ENCODE measurements at regions not wholly inside any gene's neighbourhood (a gene's known extent, or its start where the extent isn't known, plus 50 kb on each side); places are given as distances from the start of the nearest gene placed in this dataset.

- DNase-seq: no peak
Measured at GRCh38 chr7:130881091-130881798, 147.2 kb upstream of the KLF14 start.

DNA sequence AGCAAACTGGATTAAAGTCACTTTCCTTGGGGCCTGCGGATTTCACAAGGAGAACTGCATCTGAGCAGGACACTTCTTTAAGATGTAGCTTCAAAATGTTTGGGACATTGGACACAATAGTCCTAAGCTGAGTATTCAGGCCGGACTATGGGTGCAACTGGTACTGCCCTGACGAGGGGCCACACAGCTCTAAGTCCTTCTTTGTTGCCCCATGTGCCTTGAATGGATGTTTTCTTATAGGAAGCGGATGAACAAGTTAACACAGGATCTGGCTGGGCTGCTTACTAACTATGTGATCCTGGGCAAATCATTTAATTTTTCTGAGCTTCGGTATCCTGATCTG is 147.8 kb upstream of the KLF14 start:
- DNase-seq: no peak

- DNase-seq: no peak
Measured at GRCh38 chr7:130882396-130882795, 148.4 kb upstream of the KLF14 start.

- no peak for DNase-seq
Measured at GRCh38 chr7:130883928-130884327, 149.9 kb upstream of the KLF14 start.

DNA sequence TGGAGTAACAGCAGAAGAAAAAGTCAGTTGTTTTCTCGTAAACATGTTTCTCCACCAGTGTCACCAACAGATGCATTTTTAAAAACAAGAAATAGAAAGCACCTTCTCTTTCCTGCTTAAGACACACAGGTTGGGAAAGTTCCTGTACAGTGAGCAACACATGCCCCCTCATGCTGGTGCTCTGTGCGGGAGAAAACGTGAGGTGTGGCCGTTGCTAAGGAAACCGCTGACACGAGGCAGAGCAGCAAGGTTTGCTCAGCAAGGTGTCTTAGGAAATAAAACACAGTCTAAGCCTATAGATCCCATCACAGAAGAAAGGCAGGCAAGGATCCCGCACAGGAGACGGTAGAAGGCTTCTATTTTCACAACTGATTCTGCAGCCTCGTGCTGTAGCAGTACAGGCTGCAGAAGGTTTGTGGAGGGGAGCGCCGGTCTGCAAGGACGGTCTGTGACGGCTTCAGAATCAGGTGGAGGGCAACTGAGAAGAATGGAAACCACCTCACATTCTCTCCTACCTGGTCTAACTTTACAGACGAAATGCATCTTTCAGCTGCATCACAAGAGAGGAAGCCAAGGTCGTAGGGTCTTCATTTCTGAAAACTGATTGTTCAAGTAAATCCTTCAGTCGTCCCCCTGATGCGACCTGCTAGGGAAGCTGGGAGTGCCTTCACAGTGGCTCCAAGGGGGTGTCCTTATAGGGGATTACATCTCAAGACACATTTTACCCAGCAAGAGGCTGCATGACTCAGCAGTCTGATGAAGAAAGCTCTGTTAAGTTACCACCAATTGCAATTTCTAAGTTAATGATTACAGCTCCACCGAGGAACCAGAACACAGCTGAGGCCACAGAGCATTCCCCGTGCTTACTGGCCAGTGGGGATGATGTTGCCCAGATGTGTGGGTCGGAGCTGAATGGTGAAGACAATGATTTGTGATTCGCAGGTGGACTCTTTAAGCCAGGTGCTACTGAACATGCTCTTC is 150.7 kb upstream of the KLF14 start:
- no peak for DNase-seq

DNA sequence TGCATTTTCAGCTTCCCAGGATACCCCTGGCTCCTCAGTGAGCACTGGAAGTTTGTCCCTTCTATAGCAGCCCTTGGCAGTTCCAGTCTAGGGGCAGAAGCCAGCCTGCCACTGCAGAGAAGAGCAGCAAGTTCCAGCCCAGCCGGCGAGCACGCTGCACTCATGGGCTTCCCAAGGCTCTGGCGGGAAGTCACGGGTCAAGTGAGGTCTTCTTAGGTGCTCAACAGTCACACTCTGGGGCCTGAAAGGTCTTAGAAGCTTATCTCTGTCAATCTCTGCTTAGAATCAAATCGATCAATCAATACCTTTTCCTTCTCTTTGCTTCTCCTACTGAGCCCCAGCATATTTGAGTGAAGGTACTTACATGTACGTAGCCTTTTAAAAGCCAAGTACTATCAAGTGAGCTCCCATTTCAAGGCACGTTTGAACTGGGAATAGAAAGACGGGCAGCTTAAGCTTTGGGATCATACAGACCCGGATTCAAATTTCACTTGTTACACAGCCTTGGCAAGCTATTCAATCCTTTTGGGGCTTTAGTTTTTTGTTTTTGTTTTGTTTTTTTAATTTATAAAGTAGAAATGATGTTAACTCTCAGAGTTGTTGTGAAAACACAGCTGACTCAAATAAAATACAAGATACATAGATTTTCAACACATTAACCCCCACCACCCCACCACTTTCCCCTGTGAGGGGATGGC is 152.6 kb upstream of the KLF14 start:
- DNase-seq: no peak

- DNase-seq: no peak
Measured at GRCh38 chr7:130887182-130887956, 153.4 kb upstream of the KLF14 start.

- no peak for DNase-seq
Measured at GRCh38 chr7:130887957-130888371, 154.0 kb upstream of the KLF14 start.

GRCh38 chr7:130888468-130888867 is 154.5 kb upstream of the KLF14 start:
- no peak for DNase-seq

- DNase-seq: no peak
Measured at GRCh38 chr7:130890176-130891020, 156.4 kb upstream of the KLF14 start.

DNA sequence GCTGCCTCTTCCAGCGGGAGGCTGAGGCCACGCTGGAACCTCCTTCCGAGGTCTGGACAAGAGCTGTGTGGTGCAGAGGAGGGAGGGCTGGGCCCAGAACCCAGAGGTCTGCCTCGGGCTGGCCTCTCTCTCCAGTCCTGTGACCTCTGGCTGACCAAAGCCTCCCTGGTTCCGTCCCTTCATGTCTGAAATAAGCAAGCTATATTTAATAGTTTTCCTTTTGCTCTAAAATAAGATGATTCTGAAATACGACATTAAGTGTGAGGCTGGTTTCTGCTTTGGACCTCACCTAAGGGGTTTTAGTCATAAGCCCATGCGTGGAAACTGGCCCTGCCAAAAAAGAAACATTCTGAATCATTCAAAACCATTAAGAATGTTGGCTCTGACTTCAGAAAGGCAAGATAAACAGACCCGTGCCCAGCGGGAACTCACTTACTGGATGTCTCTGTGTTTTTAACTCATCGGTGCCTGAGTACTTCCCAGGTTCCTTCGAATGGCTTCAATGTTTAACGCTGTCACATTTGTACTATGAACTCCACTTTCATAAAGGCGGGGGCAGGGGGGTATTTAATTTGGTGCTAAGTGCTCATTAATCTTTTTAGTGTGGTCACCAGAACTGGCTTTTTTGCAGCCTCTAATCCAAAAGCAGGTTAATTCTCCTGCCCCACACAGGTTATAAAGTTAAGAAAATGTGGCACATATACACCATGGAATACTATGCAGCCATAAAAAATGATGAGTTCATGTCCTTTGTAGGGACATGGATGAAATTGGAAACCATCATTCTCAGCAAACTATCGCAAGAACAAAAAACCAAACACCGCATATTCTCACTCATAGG is 157.5 kb upstream of the KLF14 start:
- no peak for DNase-seq

GRCh38 chr7:130893441-130893894 is 159.5 kb upstream of the KLF14 start:
- DNase-seq: no peak

- DNase-seq: no peak
Measured at GRCh38 chr7:130894146-130894908, 160.3 kb upstream of the KLF14 start.

GRCh38 chr7:130894909-130895750 is 161.1 kb upstream of the KLF14 start:
- no peak for DNase-seq

DNA sequence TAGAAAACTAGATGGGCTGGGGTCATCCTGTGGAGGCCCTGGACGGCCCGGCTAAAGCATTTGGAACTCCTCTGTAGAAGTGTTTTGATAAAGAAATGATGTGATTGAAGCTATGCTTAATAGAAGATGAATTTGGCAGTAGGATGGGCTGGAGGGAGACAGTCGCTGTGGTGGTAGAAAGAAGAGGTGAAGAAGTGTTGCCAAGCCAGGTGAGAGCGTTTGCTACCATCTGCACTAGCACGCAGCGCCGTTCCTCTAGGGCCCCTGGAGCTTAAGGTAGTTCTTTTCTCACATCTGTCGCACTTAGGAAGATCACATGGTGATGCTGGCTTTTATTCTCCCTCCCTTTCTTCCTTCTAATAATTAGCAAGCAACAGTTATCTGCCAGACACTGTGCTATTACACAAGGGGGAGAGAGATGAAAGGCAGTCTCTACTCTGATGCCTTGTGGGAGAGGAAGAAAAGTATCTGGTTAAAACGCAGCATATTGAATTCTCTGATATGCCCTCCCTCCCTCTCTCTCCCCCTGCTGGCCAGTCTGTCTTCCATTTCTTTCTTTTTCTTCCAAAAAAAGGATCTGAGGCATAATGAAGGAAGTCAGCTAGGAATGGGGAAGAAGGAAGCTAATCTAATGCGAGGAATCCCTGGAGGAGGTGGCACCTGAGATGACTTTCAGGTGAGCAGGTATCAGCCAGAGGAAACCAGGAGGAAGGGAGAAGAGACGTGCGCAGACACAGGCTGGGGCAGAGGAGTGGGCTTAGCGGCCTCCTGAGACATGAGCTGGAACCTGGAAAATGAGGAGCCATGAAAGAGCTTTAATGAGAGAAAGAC is 162.3 kb upstream of the KLF14 start:
- no peak for DNase-seq

GRCh38 chr7:130896898-130897514 is 163.0 kb upstream of the KLF14 start:
- DNase-seq: no peak
